GM21423 (cell line): ENCODE measurements at regions not wholly inside any gene's neighbourhood (a gene's known extent, or its start where the extent isn't known, plus 50 kb on each side); places are given as distances from the start of the nearest gene placed in this dataset.
"Not testable (repeated sequence)": the region's sequence is repeated elsewhere in the genome, so short reads cannot be mapped to it uniquely, and the experiment has no call there.

ENCODE experiments used
- ATAC-seq: cut with Tn5 transposase; IDR thresholded peaks from one replicate; pipeline ENCODE4 v1.9.1; 2021; ENCODE audit warnings: mild to moderate bottlenecking, moderate library complexity; ENCODE audit not compliant: unreplicated experiment

DNA sequence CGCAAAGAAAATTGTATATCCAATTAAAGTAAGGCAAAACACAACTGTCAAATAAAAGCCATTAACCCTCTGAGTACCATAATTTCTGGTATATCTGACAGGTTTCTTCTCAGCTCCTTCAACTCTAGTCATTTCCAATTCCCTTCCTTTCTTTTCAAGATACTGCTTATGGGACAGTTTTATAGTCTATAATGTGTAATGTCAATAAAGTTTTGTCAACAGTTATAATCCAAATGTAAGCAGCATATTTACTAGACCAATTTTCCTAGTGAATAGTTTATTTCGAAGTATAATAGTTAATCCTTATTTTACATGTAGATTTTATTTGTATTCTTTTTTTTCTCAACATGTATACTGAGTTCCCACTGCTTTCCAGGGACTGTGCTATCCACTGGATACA is 1081.8 kb downstream of the EPHA7 start:
- ATAC-seq: no peak

DNA sequence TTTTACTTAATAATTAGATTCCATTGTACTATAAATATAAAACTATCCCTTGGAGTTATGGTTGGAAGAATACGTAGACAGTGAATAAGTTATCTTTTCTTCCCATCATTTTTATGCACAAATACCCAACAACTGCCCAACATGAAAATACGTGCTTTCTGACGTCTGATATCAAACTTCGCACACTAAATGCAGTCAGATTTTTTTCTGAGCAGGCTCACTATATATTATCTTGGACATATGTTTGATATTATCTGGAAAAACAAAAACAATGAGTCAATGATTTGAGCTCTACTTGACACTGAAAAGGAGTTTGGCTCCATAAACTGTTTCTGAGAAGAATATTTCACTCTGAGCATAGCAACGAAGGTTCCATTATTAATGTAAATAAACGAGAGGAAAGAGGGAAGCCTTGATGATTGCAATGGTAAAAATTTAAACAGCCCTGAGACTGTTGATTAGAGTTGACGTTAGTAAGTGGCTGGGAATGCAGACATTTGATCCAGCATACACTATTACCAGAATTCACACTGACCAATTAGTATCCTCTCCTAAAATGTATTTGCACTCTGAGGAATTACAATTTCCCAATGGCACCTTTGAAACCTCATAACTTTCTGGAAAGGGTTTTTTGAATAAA is 1090.0 kb downstream of the EPHA7 start:
- ATAC-seq: no peak

- no peak for ATAC-seq
Observed at GRCh38 chr6:92315312-92315711, 1104.0 kb downstream of the EPHA7 start.

GRCh38 chr6:92297101-92297500 is 1122.3 kb downstream of the EPHA7 start:
- ATAC-seq: no peak

- ATAC-seq: no peak
Observed at GRCh38 chr6:92292067-92292466, 1127.3 kb downstream of the EPHA7 start.

GRCh38 chr6:92289831-92290230 is 1129.5 kb downstream of the EPHA7 start:
- ATAC-seq: no peak

DNA sequence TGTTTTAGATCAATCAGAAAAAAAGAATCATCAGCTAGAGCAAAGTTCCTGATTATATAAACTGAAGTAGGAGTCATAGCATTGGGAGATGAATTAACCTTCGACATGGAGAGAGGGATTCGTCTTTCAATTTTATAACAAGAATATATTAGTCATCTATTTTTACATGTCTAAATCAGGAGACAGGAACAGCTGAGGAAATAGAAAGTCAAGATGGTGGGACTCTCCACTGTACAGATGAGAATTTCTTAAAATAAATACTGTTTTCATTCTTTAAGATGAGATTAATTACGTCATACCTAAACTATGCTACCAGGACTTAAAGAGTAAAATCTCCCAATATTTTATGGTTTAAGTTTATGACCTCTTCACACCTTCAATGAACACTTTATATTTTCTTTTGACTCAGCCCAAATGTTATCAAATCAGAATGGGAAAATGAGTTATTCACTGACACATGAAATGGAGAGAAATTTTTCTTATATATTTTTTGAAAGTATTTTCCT is 1137.7 kb downstream of the EPHA7 start:
- ATAC-seq: no peak

GRCh38 chr6:92275150-92275549 is 1144.2 kb downstream of the EPHA7 start:
- no peak for ATAC-seq

GRCh38 chr6:92274588-92274987 is 1144.8 kb downstream of the EPHA7 start:
- no peak for ATAC-seq

GRCh38 chr6:92273694-92274093 is 1145.7 kb downstream of the EPHA7 start:
- no peak for ATAC-seq

- ATAC-seq: no peak
Observed at GRCh38 chr6:92271091-92271490, 1148.3 kb downstream of the EPHA7 start.

GRCh38 chr6:92270365-92270764 is 1149.0 kb downstream of the EPHA7 start:
- no peak for ATAC-seq

DNA sequence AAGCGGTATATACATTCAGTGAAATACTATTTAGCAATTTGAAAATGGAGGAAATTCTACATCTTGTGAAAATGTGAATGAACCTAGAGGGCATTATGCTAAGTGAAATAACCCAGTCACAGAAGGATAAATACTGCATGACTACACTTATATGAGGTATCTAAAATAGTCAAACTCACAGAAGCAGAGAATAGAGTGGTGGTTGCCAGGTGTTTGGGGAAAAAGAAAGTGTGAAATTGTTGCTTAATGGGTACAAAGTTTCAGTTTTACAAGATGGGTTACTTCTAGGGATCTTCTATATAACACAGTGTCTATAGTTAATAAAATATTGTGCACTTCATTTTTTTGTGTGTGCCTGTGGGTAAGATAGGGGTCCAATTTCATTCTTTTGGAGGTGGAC is 1152.0 kb downstream of the EPHA7 start:
- ATAC-seq: no peak

- no peak for ATAC-seq
Observed at GRCh38 chr6:92263864-92264263, 1155.5 kb downstream of the EPHA7 start.

- ATAC-seq: no peak
Observed at GRCh38 chr6:92259171-92259570, 1160.2 kb downstream of the EPHA7 start.

- no peak for ATAC-seq
Observed at GRCh38 chr6:92243315-92243714, 1176.0 kb downstream of the EPHA7 start.

DNA sequence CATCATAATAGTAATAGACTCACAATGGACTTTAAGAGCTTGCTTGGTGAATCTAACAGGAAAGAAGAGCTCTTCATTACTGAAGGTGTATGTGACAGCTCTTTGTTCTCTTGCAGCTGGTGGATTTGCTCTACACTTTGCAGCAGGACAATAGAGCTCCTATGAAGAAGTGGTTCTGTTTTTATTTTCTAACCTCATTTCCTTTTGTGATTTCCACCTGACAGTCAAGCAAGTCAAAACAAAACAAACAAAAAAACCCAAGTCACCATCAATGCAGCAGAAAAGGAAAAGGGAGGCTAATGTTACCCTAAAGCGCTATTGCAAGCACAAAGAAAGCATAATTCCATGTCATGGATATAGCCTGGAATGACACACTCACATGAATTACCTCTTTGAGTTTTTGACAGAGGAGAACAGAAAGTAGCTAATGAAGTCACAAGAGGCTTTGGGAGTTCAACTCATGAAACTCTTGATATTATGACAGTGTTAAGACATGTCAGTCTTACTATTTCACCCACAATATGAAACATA is 1188.1 kb downstream of the EPHA7 start:
- no peak for ATAC-seq

- ATAC-seq: not testable (repeated sequence)
Observed at GRCh38 chr6:92219987-92220386, 1199.4 kb downstream of the EPHA7 start.

DNA sequence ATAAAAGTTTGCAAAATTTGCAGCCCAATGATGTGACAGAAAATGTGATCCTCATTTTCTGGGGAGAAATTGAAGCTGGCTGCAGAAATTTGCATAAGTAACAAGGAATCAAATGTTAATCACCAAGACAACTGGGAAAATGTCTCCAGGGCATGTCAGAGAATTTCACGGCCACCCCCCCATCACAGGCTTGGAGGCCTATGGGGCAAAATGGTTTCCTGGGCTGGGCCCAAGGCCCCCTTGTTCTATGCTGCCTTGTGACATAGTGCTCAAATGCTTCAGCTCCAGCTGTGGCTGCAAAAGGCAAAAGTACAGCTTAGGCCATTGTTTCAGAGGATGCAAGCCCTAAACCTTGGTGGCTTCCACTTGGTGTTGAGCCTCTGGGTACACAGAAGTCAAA is 1202.6 kb downstream of the EPHA7 start:
- no peak for ATAC-seq

DNA sequence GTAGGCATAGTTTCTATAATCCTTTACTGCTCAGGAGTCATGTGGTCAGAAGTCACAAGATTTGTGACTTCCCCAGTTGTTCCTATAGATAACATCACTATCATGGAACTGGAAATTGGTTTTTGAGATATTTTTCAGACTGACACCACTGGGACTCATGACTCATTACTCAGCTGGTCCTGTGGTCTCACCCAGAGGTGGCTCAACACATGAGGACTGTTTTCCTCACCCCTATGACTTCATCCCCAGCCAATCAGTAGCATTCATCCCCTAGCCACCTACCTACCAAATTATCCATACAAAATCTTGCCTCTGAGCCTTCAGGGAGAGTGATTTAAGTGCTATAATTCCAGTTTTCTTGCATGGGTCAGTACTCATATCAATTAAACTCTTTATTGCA is 1217.7 kb downstream of the EPHA7 start:
- no peak for ATAC-seq

- ATAC-seq: no peak
Observed at GRCh38 chr6:92196325-92196724, 1223.0 kb downstream of the EPHA7 start.

DNA sequence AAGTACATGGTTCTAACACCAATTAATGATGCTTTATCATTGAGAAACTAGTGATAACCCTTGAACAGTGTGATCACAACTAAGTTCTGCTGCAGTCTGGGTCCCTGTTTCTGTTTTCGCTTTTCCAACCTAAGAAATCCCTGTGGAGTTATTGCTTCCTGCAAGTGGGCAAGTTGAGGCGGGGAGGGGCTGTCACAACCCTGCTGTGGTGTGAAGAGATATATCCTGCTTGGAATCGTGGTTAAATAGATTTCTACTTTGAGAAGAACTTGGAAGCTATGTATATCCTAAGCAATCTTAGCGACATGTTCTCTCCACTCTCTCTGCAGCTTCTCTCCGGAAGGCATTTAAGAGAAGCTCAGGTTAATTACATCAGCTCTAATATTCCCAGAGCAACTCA is 1223.6 kb downstream of the EPHA7 start:
- ATAC-seq: no peak

- no peak for ATAC-seq
Observed at GRCh38 chr6:92188016-92188415, 1231.3 kb downstream of the EPHA7 start.
